Activated naive CD4-positive, alpha-beta T cell treated with anti-CD3 and anti-CD28 coated beads, Interleukin-2, amount 50 U/mL, for 72 hours (primary cell): ENCODE measurements at regions not wholly inside any gene's neighbourhood (a gene's known extent, or its start where the extent isn't known, plus 50 kb on each side); places are given as distances from the start of the nearest gene placed in this dataset.
"Not testable (repeated sequence)": the region's sequence is repeated elsewhere in the genome, so short reads cannot be mapped to it uniquely, and the experiment has no call there.

Source experiments
- ATAC-seq, 2 donors: fragments of 150-1000 bp; cut with Tn5 transposase; 2 replicates each; pipeline ENCODE4 v1.10.0; 2021; ENCODE audit warnings: mild to moderate bottlenecking in 2 of 2, moderate library complexity in 2 of 2
- DNase-seq, 2 donors: peaks; one replicate each; pipeline ENCODE4 v3.0.0; 2021 to 2022; ENCODE audit warnings: low spot score in 2 of 2
- H3K27ac Mint-ChIP-seq, 2 donors: one replicate each; pipeline ENCODE4 v1.8.0; 2022; ENCODE audit warnings: mild to moderate bottlenecking in 2 of 2, mixed read lengths in 2 of 2
- H3K36me3 Mint-ChIP-seq, 2 donors: one replicate each; pipeline ENCODE4 v1.8.0; 2022; ENCODE audit warnings: mixed read lengths in 2 of 2
- H3K9me3 Mint-ChIP-seq, 2 donors: one replicate each; pipeline ENCODE4 v1.8.0; 2022; ENCODE audit warnings: mixed read lengths in 2 of 2

DNA sequence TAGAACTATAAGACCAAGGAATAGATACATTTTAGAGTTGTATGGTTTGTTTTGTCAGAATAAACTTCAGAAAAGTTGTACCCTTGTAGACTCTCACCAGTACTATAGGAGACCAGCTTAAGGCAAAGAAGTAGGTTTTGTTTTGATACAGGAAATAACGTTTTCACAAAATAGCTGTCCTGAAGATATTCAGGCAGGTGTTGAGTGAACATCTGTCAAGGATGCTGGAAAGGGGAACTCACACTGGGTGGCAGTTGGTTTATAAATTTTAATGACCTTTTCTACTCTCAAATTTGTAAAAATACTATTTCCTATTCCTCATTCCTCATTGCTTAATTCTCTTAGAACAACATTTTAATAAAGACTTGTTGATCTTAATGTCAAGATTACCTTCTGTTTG lies 174.0 kb upstream of the MAN1A1 start:
- ATAC-seq = no peak
- Mint-ChIP-seq H3K9me3 (no peaks in the 10 kb centered on the region), H3K27ac (no peak overlapping the region), H3K36me3 (no peaks in the 10 kb centered on the region)
- DNase-seq = no peak

DNA sequence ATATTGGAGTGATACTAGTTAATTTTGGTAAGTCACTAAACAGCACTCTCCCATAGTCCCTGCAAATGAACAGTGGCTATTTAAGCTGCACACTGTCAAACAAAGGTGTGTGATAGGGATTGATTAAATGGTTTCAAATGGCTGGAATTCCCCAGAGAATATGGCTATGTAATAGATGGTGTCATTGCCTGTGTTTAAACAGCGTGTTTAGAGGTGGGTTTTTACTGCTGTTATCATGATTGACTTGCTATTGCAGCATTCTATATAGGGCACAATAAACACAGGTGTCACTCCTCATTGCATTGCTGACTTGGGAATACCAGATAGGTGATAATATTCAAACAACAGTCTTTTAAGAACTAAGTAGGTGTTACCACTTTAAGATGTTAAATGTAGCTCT lies 171.7 kb upstream of the MAN1A1 start:
- DNase-seq = no peak
- Mint-ChIP-seq H3K27ac (no peak overlapping the region), H3K36me3 (no peaks in the 10 kb centered on the region), H3K9me3 (no peaks in the 10 kb centered on the region)
- ATAC-seq = no peak

DNA sequence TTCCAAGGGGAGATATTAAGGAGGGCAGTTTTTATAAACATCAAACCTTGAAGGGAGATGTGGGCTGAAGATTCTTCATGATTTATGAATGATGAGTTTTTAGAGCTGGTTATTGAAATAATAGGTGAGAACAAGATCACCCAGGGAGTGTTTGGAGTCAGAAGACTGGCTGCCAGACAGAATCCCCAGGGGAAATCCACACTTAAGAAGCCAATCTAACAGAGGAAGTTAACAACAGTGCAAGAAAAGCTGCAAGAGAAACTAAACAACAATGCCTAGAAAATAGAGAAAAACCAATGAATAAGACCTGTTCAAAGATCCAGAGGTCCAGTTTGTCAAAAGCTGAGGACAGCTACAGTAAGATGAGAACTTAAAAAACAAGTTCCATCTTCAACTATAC lies 167.9 kb upstream of the MAN1A1 start:
- ATAC-seq (no peak), DNase-seq (no peak)
- Mint-ChIP-seq H3K27ac (no peak overlapping the region), H3K36me3 (no peaks in the 10 kb centered on the region), H3K9me3 (no peaks in the 10 kb centered on the region)

GRCh38 chr6:119514345-119514744 lies 164.8 kb upstream of the MAN1A1 start:
- no peak for ATAC-seq
- Mint-ChIP-seq H3K36me3 (no peaks in the 10 kb centered on the region), H3K27ac (no peak overlapping the region), H3K9me3 (peaks cover 0 to 4% of the 10 kb centered on the region in 2 donors)
- DNase-seq = no peak

DNA sequence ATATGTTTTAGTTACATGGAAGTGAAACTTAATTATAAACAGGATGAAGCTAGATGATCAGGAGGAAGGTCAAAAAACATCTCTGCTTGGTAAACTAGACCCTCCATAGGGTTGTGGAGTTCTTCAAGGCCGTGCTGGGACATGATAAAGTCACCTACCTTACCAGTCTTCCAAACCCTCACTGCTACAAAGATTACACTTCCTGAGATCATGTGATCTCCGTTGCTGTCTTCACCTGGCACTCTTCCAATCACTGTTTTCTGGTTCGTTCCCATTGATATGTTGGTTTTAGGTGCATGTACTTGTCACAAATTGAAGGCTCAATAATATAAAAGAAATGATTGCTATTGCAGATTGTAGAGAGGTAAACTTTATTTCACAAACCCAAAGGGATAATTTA lies 161.5 kb upstream of the MAN1A1 start:
- Mint-ChIP-seq H3K36me3 (no peaks in the 10 kb centered on the region), H3K27ac (no peak overlapping the region), H3K9me3 (peaks cover 0 to 4% of the 10 kb centered on the region in 2 donors)
- no peak for DNase-seq
- no peak for ATAC-seq

GRCh38 chr6:119510246-119510645 lies 160.7 kb upstream of the MAN1A1 start:
- ATAC-seq = no peak
- H3K36me3 Mint-ChIP-seq = no peaks in the 10 kb centered on the region
- H3K27ac Mint-ChIP-seq = no peak overlapping the region
- peaks cover 0 to 4% of the 10 kb centered on the region in 2 donors for H3K9me3 Mint-ChIP-seq
- DNase-seq = no peak

- Mint-ChIP-seq H3K27ac (no peak overlapping the region), H3K9me3 (peaks cover 0 to 4% of the 10 kb centered on the region in 2 donors), H3K36me3 (no peaks in the 10 kb centered on the region)
- ATAC-seq (no peak), DNase-seq (no peak)
Measured at GRCh38 chr6:119506631-119507174, 157.1 kb upstream of the MAN1A1 start.

DNA sequence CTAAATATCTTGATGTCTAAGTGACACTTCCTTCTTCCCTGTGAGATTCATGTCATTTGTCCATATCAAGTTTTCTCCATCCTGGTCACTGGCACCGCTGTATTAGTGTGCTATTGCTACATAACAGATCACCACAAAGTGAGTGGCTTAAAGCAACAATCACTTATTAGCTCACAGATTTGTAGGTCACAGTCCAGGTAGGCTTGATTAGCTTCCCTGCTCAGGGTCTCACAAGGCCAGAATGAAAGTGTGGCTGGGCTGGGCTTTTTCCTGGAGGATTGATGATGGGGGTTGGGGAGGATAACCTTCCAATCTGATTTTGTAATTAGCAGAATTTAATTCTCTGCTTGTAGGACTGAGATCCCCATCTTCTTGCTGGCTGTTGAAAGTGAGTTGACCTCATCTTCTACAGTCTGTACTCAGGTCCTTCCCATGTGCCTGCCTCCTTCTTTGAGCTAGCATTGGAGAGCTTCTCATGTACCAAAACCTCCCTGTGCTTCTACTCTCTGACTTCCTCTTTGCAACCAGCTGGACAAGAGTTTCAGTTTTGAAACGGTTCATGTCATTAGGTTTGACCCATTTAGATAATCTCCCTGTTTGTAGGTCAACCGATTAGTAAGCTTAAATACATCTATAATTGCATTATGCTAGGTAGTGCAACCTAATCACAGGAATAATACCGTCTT lies 152.4 kb upstream of the MAN1A1 start:
- DNase-seq (no peak), ATAC-seq (no peak)
- no peaks in the 10 kb centered on the region for H3K9me3 Mint-ChIP-seq
- H3K36me3 Mint-ChIP-seq = no peaks in the 10 kb centered on the region
- H3K27ac Mint-ChIP-seq = no peak overlapping the region

DNA sequence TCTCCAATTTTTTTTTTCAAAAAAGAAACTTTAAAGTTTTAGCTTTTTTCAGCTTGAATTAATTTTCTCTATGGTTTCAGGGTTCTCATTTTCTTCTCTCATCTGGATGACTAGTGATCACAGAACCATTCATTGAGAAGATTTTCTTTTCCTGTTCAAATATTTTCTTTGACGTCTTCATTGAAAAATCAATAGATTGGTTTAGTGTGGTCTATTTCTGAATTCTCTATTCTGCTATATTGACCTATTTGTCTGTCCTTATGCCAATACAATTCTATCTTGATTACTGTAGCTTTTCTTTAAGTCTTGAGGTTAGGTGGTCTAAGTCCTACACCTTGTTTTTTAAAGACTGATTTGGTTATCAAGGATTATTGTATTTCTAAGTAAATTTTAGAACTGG lies 150.2 kb upstream of the MAN1A1 start:
- ATAC-seq = no peak
- Mint-ChIP-seq H3K36me3 (no peaks in the 10 kb centered on the region), H3K9me3 (peaks cover 5% of the 10 kb centered on the region in 2 donors), H3K27ac (no peak overlapping the region)
- DNase-seq = no peak

GRCh38 chr6:119497988-119498727 lies 148.6 kb upstream of the MAN1A1 start:
- no peak for ATAC-seq
- Mint-ChIP-seq H3K9me3 (peaks cover 5% of the 10 kb centered on the region in 2 donors), H3K36me3 (no peaks in the 10 kb centered on the region), H3K27ac (no peak overlapping the region)
- no peak for DNase-seq

- ATAC-seq (no peak), DNase-seq (no peak)
- peaks cover 0 to 5% of the 10 kb centered on the region in 2 donors for H3K36me3 Mint-ChIP-seq
- peaks cover 9 to 17% of the 10 kb centered on the region in 2 donors for H3K9me3 Mint-ChIP-seq
- H3K27ac Mint-ChIP-seq = no peak overlapping the region
Measured at GRCh38 chr6:119495230-119495683, 145.7 kb upstream of the MAN1A1 start.

GRCh38 chr6:119493980-119494379 lies 144.4 kb upstream of the MAN1A1 start:
- H3K9me3 Mint-ChIP-seq = peaks cover 12 to 24% of the 10 kb centered on the region in 2 donors
- DNase-seq = no peak
- H3K36me3 Mint-ChIP-seq = peaks cover 0 to 6% of the 10 kb centered on the region in 2 donors
- H3K27ac Mint-ChIP-seq = no peak overlapping the region
- ATAC-seq = no peak

DNA sequence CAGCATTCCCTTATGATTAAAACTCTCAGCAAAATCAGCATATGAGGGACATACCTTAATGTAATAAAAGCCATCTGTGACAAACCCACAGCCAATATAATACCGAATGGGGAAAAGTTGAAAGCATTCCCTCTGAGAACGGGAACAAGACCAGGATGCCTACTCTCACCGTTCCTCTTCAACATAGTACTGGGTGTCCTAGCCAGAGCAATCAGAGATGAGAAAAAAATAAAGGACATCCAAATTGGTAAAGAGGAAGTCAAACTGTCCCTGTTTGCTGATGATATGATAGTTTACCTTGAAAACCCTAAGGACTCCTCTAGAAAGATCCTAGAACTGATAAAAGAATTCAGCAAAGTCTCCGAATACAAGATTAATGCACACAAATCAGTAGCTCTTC lies 141.6 kb upstream of the MAN1A1 start:
- peaks cover 19 to 33% of the 10 kb centered on the region in 2 donors for H3K9me3 Mint-ChIP-seq
- H3K27ac Mint-ChIP-seq, ATAC-seq, DNase-seq, H3K36me3 Mint-ChIP-seq: not testable (repeated sequence)

DNA sequence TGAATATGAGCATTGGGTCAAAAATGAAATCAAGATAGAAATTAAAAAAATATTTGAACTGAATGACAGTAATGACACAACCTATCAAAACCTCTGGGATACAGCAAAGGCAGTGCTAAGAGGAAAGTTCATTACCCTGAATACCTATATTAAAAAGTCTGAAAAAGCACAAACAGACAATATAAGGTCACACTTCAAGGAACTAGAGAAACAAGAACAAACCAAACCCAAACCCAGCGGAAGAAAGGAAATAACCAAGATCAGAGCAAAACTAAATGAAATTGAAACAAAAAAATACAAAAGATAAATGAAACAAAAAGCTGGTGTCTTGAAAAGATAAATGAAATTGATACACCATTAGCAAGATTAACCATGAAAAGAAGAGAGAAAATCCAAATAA lies 140.5 kb upstream of the MAN1A1 start:
- DNase-seq, H3K27ac Mint-ChIP-seq, ATAC-seq, H3K36me3 Mint-ChIP-seq: not testable (repeated sequence)
- peaks cover 14 to 31% of the 10 kb centered on the region in 2 donors for H3K9me3 Mint-ChIP-seq

DNA sequence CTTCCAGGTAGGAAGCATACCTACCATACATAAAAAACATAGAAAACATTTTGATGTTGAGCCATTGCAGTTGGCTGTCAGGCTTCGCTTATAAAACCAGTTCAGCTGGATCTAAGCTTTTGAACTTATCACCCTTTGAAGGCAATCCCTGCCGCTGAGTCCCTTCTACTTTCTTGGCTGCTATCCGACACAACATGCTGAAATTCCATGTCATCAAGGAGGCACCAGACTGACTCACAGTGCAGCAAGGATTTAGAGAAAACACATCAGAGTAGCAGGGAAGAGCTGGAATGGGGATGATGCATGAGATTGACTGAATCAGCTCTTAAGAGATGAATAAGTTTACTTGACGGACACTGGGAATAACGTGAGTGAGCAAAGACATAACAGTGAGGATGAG lies 135.0 kb upstream of the MAN1A1 start:
- ATAC-seq = no peak
- DNase-seq = no peak
- H3K36me3 Mint-ChIP-seq = peaks cover 0 to 7% of the 10 kb centered on the region in 2 donors

GRCh38 chr6:119483908-119484307 lies 134.3 kb upstream of the MAN1A1 start:
- Mint-ChIP-seq H3K9me3 (peaks cover 7 to 11% of the 10 kb centered on the region in 2 donors), H3K36me3 (peaks cover 0 to 7% of the 10 kb centered on the region in 2 donors), H3K27ac (no peak overlapping the region)
- ATAC-seq (no peak), DNase-seq (no peak)

More for the DNA sequence above, 135.0 kb upstream of the MAN1A1 start:
- Mint-ChIP-seq H3K9me3 (peaks cover 7 to 15% of the 10 kb centered on the region in 2 donors), H3K27ac (no peak overlapping the region)

- DNase-seq = no peak
- Mint-ChIP-seq H3K9me3 (peaks cover 7 to 11% of the 10 kb centered on the region in 2 donors), H3K27ac (no peak overlapping the region), H3K36me3 (peaks cover 0 to 7% of the 10 kb centered on the region in 2 donors)
- ATAC-seq = no peak
Measured at GRCh38 chr6:119482850-119483285, 133.3 kb upstream of the MAN1A1 start.
